ENCODE measurements at regions not wholly inside any gene's neighbourhood (a gene's known extent, or its start where the extent isn't known, plus 50 kb on each side); places are given as distances from the start of the nearest gene placed in this dataset.

DNA sequence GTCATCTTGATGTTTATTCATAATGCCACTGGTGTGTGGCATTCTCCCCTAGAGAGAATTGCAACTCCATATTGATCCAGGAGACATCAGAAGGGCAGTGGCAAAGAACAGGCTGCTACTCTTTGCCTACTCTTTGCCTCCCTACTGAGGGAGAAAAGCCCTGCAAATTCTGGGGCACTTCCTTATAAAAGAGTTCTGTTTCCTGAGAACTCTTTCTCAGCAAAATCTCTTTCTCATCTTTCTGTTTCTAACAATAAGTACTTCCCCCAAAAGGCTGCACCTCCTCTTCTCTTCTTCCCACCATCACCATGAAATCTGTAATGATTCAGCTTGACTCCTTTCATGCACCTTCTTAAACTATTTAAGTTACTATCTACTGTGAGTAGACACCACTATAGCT, 270.3 kb downstream of the MREG start (continued):
- TF ChIP-seq TCF3 (IDR thresholded peaks at IDR 0.05; ENCODE audit: borderline replicate concordance, insufficient read depth, low read depth, low read length) (no peak), PAX8 (IDR thresholded peaks at IDR 0.05) (no peak), ZBED1 (IDR thresholded peaks at IDR 0.05; ENCODE audit: borderline replicate concordance) (no peak), CREB1 (IDR thresholded peaks at IDR 0.05; ENCODE audit: low read depth) (no peak), KLF5 (IDR thresholded peaks at IDR 0.05; ENCODE audit: partially characterized antibody) (no peak)

DNA sequence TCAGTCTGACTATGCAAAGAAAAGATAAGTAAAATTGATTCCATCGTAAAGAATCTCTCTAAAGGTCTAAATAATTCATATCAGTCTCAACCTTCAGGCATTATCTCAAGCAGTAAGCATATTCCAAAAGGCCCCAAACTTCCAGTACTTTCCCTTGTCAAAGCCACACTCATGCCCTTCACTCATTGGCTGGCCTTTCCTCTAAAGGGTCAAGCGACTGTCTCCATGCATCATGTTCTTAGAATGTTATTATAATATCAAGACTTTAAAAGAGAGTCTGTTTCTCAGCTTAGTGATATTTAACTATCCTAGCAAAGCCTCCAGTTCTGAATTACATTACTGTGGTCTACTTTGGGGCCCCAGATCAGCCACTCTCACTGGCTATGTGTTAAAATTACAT, 271.3 kb downstream of the MREG start:
- ChIA-PET CTCF (no interaction called here), SMC1A (ENCODE audit: uncharacterized antibody, unreplicated experiment) (interaction anchor here (1.6 to 2.8 kb wide), 2 partner anchors 10 to 60 kb away, joined by 3 to 11 read pairs; no protein-coding TSS in a partner anchor), RAD21 (ENCODE audit: unreplicated experiment) (interaction anchor here (0.9 kb wide), 1 partner anchor 11 kb away, joined by 3 read pairs; no protein-coding TSS in a partner anchor), POLR2A (no interaction called here)
- DNase-seq (ENCODE audit: low read depth, low spot score) (no peak), ATAC-seq (no peak), FAIRE-seq (no peak)
- H3K4me3 ChIP-seq = no peak overlapping the region
- no peaks in the 10 kb centered on the region for H3K4me1 ChIP-seq (ENCODE audit: control insufficient read depth, insufficient read depth, low read length)
- H3K9ac ChIP-seq (ENCODE audit: control insufficient read depth, insufficient read depth, low read length) = no peak overlapping the region
- intact Hi-C loops (cut with micrococcal nuclease; ENCODE audit: unreplicated experiment) (no loop called here), in situ Hi-C loops (cut with MboI) (no loop called here)
- 27% methylated on average over 2 of the region's 2 CpGs for WGBS (ENCODE audit: insufficient coverage, insufficient replicate concordance, low lambda C conversion rate, missing lambda C conversion rate)
- no peak overlapping the region for H3K27ac ChIP-seq (ENCODE audit: control insufficient read depth, insufficient read depth)
- H3K4me2 ChIP-seq (ENCODE audit: control insufficient read depth, insufficient read depth) = no peak overlapping the region
- no peaks in the 10 kb centered on the region for H4K20me1 ChIP-seq (ENCODE audit: control insufficient read depth, insufficient read depth)
- H3K27me3 ChIP-seq (replicated peaks in 1 of 2; ENCODE audit: control insufficient read depth in 2 of 2, insufficient read depth in 2 of 2, low read length in 1 of 2) = no peaks in the 10 kb centered on the region
- H3K36me3 ChIP-seq (ENCODE audit: control insufficient read depth in 2 of 2, insufficient read depth in 2 of 2, low read length in 1 of 2) = no peaks in the 10 kb centered on the region
- no peak overlapping the region for H2AFZ ChIP-seq (ENCODE audit: control insufficient read depth, low read depth, low read length)
- H3K79me2 ChIP-seq (ENCODE audit: control insufficient read depth, insufficient read depth, low read length) = no peaks in the 10 kb centered on the region
- no peaks in the 10 kb centered on the region for H3K9me3 ChIP-seq (replicated peaks; ENCODE audit: control insufficient read depth, insufficient read depth, low read length)
- BruUV-seq (replicated peaks) = no TSS peak
- TF ChIP-seq TCF7 (IDR thresholded peaks at IDR 0.05; ENCODE audit: borderline replicate concordance) (no peak), RELA (IDR thresholded peaks at IDR 0.05; ENCODE audit: borderline replicate concordance, partially characterized antibody) (no peak), MYB (IDR thresholded peaks at IDR 0.05; ENCODE audit: borderline replicate concordance, low read depth, low read length) (no peak), POLR2A (IDR thresholded peaks at IDR 0.05; ENCODE audit: low read depth, low read length) (no peak), TBL1XR1 (IDR thresholded peaks at IDR 0.05; ENCODE audit: low read depth, low read length) (no peak), ZBED1 (IDR thresholded peaks at IDR 0.05; ENCODE audit: borderline replicate concordance) (no peak)
- TF ChIP-seq, protein P1, sequence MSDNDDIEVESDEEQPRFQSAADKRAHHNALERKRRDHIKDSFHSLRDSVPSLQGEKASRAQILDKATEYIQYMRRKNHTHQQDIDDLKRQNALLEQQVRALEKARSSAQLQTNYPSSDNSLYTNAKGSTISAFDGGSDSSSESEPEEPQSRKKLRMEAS (IDR thresholded peaks at IDR 0.05; ENCODE audit: low read depth, low read length) = no peak
- TF ChIP-seq, protein P2, sequence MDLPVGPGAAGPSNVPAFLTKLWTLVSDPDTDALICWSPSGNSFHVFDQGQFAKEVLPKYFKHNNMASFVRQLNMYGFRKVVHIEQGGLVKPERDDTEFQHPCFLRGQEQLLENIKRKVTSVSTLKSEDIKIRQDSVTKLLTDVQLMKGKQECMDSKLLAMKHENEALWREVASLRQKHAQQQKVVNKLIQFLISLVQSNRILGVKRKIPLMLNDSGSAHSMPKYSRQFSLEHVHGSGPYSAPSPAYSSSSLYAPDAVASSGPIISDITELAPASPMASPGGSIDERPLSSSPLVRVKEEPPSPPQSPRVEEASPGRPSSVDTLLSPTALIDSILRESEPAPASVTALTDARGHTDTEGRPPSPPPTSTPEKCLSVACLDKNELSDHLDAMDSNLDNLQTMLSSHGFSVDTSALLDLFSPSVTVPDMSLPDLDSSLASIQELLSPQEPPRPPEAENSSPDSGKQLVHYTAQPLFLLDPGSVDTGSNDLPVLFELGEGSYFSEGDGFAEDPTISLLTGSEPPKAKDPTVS (IDR thresholded peaks at IDR 0.05; ENCODE audit: low read depth, low read length) = no peak
- TF ChIP-seq, protein P3, sequence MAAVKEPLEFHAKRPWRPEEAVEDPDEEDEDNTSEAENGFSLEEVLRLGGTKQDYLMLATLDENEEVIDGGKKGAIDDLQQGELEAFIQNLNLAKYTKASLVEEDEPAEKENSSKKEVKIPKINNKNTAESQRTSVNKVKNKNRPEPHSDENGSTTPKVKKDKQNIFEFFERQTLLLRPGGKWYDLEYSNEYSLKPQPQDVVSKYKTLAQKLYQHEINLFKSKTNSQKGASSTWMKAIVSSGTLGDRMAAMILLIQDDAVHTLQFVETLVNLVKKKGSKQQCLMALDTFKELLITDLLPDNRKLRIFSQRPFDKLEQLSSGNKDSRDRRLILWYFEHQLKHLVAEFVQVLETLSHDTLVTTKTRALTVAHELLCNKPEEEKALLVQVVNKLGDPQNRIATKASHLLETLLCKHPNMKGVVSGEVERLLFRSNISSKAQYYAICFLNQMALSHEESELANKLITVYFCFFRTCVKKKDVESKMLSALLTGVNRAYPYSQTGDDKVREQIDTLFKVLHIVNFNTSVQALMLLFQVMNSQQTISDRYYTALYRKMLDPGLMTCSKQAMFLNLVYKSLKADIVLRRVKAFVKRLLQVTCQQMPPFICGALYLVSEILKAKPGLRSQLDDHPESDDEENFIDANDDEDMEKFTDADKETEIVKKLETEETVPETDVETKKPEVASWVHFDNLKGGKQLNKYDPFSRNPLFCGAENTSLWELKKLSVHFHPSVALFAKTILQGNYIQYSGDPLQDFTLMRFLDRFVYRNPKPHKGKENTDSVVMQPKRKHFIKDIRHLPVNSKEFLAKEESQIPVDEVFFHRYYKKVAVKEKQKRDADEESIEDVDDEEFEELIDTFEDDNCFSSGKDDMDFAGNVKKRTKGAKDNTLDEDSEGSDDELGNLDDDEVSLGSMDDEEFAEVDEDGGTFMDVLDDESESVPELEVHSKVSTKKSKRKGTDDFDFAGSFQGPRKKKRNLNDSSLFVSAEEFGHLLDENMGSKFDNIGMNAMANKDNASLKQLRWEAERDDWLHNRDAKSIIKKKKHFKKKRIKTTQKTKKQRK (IDR thresholded peaks at IDR 0.05; ENCODE audit: low read depth, low read length) = no peak
- TF ChIP-seq, protein P4, sequence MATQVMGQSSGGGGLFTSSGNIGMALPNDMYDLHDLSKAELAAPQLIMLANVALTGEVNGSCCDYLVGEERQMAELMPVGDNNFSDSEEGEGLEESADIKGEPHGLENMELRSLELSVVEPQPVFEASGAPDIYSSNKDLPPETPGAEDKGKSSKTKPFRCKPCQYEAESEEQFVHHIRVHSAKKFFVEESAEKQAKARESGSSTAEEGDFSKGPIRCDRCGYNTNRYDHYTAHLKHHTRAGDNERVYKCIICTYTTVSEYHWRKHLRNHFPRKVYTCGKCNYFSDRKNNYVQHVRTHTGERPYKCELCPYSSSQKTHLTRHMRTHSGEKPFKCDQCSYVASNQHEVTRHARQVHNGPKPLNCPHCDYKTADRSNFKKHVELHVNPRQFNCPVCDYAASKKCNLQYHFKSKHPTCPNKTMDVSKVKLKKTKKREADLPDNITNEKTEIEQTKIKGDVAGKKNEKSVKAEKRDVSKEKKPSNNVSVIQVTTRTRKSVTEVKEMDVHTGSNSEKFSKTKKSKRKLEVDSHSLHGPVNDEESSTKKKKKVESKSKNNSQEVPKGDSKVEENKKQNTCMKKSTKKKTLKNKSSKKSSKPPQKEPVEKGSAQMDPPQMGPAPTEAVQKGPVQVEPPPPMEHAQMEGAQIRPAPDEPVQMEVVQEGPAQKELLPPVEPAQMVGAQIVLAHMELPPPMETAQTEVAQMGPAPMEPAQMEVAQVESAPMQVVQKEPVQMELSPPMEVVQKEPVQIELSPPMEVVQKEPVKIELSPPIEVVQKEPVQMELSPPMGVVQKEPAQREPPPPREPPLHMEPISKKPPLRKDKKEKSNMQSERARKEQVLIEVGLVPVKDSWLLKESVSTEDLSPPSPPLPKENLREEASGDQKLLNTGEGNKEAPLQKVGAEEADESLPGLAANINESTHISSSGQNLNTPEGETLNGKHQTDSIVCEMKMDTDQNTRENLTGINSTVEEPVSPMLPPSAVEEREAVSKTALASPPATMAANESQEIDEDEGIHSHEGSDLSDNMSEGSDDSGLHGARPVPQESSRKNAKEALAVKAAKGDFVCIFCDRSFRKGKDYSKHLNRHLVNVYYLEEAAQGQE (IDR thresholded peaks at IDR 0.05; ENCODE audit: low read depth, low read length) = no peak
- TF ChIP-seq, protein P5, sequence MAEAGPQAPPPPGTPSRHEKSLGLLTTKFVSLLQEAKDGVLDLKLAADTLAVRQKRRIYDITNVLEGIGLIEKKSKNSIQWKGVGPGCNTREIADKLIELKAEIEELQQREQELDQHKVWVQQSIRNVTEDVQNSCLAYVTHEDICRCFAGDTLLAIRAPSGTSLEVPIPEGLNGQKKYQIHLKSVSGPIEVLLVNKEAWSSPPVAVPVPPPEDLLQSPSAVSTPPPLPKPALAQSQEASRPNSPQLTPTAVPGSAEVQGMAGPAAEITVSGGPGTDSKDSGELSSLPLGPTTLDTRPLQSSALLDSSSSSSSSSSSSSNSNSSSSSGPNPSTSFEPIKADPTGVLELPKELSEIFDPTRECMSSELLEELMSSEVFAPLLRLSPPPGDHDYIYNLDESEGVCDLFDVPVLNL (IDR thresholded peaks at IDR 0.05; ENCODE audit: low read depth, low read length) = no peak
